LNCAP (cell line): ENCODE measurements at regions not wholly inside any gene's neighbourhood (a gene's known extent, or its start where the extent isn't known, plus 50 kb on each side); places are given as distances from the start of the nearest gene placed in this dataset.

Source experiments
- TF ChIP-seq, protein P1 (sequence below): fragments of 450-650 bp; IDR thresholded peaks from 2 replicates; pipeline ENCODE4 v1.5.1; 2017; ENCODE audit warnings: mild to moderate bottlenecking

DNA sequence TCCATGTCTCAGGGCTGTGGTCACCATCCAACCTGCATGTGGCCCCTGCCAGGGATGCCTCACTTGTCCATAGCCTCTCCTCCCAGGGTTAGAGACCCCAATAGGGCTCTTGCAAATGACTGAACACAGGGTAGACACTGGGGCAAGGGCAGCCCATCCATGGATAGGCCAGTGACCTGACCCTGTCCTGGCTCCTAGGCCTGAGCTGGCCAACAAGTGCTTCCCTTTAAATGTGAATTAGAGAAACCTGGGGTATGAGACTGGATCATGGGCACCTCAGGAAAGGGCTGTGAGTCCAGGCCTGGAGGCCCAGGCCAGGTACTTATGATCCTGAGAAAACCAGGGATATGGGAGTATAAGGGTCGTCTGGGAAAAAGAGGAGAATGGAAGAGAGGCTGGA lies 64.5 kb downstream of the COPS8 start:
- TF ChIP-seq, protein P1, sequence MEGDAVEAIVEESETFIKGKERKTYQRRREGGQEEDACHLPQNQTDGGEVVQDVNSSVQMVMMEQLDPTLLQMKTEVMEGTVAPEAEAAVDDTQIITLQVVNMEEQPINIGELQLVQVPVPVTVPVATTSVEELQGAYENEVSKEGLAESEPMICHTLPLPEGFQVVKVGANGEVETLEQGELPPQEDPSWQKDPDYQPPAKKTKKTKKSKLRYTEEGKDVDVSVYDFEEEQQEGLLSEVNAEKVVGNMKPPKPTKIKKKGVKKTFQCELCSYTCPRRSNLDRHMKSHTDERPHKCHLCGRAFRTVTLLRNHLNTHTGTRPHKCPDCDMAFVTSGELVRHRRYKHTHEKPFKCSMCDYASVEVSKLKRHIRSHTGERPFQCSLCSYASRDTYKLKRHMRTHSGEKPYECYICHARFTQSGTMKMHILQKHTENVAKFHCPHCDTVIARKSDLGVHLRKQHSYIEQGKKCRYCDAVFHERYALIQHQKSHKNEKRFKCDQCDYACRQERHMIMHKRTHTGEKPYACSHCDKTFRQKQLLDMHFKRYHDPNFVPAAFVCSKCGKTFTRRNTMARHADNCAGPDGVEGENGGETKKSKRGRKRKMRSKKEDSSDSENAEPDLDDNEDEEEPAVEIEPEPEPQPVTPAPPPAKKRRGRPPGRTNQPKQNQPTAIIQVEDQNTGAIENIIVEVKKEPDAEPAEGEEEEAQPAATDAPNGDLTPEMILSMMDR = no peak

DNA sequence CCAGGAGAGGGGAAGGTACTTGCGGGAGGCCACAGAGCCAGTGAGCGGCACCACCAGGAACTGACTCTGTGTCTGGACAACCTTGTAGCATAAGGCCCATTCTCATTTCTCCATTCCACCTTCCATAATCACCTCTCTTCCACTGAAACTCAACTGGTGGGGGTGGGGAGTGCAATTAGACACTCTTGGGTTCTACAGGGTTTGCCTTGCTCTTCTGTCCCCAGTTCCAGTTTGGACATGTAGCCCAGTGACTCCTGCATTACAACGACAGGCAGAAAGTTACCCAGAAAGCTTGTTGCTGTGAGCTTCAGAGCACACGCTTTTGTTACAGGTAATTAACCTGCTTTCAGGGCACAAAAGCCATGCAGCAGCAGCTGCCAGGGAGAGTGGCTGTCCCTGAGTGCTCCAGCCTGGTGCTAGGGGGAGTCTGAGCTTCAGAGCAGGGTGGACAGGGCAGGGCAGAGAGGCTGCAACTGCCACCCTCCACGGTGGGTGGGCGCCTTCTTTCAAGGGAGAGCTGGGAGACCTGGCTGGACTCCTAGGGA lies 65.2 kb downstream of the COPS8 start:
- TF ChIP-seq, protein P1 = no peak

DNA sequence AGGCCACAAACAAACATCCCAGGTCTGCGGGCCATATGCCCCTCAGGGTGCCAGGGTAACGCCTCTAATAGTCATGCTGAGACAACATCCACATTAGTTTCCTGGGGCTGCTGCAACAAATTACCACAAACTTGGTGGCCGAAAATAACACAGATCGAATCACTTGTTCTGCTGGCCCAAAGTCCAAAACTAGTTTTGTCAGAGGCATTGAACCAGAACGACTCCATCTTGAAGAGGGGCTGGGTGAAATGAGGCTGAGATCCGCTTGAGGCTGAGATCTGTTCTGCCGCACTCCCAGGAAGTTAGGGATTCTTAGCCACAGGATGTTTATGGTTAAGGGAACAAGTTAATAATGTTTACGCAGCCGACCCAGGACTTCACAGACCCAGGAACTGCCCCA lies 66.7 kb downstream of the COPS8 start:
- TF ChIP-seq, protein P1 = no peak

DNA sequence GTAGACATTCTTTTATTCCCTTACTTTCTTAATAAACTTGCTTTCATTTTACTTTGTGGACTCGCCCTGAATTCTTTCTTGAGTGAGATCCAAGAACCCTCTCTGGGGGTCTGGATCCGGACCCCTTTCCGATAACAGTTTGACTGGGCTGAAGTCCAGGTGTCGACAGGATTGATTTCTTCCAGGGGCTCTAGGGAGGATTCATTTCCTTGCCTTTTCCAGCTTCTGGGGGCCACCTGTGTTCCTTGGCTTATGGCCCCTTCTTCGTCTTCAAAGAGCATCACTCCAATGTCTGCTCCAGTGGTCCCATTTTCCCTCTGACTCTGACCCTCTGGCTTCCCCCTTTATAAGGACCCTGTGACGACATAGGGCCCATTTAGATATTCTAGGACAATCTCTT lies 67.5 kb downstream of the COPS8 start:
- TF ChIP-seq, protein P1 = no peak

DNA sequence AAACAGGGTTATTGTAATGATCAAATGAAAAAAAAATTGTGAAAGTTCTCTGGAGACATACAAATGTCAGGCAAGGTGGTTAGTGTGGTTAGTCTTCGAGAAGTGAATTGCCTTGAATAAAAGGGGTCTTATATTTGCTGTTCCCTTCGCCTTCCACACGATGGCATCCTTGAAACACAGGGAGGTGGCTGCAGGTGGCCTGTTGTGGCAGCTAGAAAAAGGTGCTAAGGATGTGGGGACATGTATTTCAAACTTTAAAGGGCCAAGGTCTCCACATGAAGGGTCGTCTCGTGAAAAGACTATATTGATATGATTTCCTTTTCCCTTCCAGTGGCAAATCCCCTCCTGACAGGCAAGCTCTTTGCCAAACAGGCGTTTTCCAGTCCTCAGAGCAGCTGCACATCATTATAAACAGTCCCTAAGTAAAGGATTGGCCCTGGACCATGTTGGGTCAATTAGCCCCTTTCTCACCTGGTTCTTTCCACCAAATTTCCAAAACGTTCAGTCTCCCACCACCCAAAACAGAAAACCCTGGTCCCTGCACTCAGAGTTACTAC lies 68.5 kb downstream of the COPS8 start:
- TF ChIP-seq, protein P1 = peak; percentile 77

DNA sequence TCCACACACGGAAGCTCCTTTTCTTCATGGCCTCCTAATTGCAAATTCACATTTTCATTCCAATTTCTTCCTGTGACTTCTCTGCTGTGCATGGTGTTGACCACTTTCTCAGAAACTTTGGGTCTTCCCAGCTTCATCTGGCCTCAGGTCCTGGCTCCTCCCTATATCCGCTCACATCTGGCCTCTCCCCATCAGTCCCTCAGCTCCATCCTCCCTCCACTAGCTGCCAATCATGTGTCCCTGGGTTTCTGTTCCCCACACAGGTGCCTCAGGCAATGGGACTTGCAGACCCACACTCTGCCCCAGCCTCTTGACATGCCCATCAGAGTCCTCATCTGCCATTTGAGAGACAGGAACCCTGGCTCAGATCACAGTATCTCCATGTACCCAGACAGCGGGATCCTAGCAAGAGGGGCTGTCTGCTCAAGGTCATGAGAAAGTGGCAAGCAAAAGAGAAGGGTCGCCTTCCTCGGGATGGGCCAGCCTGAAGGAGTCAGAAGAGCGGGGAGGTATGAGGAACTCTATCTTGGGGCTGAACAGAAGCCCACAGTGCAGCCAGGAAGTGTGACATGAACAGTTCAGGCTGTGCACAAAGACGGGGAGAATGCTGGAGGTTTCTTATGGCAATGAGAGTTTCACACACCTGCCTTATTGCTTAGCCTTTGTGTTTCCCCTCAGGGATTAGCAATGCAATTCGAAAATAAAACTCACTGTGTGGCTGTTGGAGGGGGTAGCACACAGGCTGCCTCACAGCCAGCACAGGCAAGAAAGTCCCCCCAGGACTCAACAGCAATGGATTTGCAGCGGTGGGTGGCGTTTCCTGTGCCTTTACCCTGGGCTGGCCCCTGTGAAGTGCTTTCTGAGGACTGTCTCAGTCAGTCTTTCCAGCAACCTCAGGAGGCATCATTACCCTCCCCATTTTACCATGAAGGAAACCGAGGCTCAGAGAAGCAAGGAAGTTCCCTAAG lies 69.5 kb downstream of the COPS8 start:
- TF ChIP-seq, protein P1 = no peak

DNA sequence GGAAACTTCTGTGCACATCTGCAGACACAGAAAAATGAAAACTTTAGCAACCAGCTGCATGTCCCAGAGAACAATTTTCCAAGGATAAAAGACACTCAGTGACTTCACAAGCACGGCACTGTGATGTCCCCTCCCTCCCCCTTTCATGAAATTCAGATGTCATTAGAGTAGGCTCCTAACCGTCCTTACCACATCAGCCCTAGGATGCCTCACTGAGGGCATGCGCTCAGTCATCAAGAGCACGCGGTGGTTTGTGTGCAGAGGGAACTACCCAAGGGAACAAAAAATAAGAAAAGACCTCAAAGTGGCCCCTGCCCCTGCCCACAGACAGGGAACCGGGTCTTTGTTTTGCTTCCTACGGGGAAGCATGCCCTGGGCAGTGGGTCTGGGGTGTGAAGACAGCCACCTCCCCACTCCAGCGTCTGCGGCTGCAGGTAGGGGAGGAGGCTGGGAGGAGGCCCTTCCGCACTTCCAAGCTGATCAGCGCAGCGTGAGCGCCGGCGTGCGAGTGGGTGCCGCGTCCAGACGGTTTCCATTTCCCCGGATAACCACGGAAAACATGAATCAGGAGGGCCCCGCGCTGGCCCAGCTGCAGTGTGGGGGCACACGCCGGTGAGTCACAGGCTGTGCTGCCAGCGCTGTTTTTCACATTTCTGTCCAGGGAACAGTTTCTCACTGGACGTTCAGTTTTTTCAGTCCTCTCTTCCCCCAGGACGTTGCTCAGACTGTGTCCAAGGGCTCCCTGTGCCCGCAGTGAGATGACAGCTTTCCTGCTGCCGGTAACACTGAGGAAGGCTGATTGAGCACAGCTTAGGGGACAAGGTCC lies 70.6 kb downstream of the COPS8 start:
- TF ChIP-seq, protein P1 = no peak
